Activated CD8-positive, alpha-beta memory T cell treated with anti-CD3 and anti-CD28 coated beads, Interleukin-2, amount 50 U/mL, for 1 hour (primary cell): ENCODE measurements at regions not wholly inside any gene's neighbourhood (a gene's known extent, or its start where the extent isn't known, plus 50 kb on each side); places are given as distances from the start of the nearest gene placed in this dataset.

Source experiments
- DNase-seq: peaks from one replicate; pipeline ENCODE4 v3.0.0-alpha.2; 2020; ENCODE audit errors: extremely low read depth

- no peak for DNase-seq
These were observed 192.4 kb upstream of the AGAP1 start for GRCh38 chr2:235301202-235302076.

GRCh38 chr2:235302263-235302662, 191.6 kb upstream of the AGAP1 start:
- no peak for DNase-seq

GRCh38 chr2:235303499-235304291, 190.1 kb upstream of the AGAP1 start:
- DNase-seq: no peak

- no peak for DNase-seq
These were observed 188.2 kb upstream of the AGAP1 start for GRCh38 chr2:235305678-235306077.

- DNase-seq: no peak
These were observed 182.8 kb upstream of the AGAP1 start for GRCh38 chr2:235311044-235311443.

GRCh38 chr2:235312571-235312970, 181.3 kb upstream of the AGAP1 start:
- no peak for DNase-seq

GRCh38 chr2:235314371-235314930, 179.4 kb upstream of the AGAP1 start:
- DNase-seq: no peak

GRCh38 chr2:235319095-235319494, 174.7 kb upstream of the AGAP1 start:
- DNase-seq: no peak

DNA sequence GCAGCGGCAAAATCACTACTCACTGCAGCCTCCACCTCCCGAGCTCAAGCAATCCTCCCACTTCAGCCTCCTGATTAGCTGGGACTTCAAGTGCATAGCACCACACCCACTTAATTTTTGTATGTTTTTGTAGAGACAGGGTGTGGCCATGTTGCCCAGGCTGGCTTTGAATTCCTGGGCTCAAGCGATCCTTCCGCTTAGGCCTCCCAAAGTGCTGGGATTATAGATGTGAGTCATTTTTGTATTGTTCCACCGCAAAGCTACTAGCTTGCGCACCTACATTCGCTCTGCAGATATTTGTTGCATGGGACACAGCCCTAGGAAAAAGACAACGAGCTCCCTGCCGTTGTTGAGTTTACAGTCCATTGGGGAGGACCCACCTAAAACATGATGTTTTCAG, 173.5 kb upstream of the AGAP1 start:
- DNase-seq: no peak

DNA sequence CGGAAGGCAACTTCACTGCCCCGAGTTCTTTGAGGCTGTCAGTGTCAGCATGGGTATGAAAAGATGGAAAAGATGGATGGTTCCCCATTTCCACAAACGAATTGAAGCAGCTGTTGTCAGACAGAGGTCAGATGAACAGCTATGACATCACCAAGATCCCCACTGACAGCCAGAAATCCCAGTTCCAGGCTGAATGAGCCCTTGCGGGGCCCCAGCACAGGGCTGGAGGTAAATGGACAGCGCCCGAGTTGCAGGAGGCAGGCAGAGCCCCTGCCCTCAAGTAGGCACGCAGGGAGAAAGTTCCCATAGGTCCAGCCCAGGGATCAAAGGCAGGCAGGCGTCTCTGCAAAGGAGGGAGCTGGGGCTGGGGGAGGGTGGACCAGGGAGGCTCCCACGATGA, 169.5 kb upstream of the AGAP1 start:
- DNase-seq: no peak

GRCh38 chr2:235325151-235325550, 168.7 kb upstream of the AGAP1 start:
- DNase-seq: no peak

DNA sequence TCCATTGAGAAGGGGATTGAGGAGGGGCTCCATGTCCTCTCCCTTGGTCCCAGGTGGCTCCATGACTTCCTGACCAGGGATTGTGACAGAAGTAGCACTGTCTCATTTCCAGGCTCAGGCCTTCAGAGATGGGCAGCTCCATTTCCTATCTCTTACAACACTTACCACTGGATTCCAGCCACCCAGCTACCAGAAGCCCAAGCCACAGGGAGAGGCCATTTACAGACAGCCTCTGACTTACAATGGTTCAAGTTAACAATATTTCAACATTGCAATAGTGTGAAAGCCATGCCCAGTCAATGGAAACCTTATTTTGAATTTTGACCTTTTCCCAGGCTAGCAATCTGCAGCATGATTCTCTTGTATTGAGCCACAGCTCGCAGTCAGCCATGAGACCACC, 164.9 kb upstream of the AGAP1 start:
- DNase-seq: no peak

DNA sequence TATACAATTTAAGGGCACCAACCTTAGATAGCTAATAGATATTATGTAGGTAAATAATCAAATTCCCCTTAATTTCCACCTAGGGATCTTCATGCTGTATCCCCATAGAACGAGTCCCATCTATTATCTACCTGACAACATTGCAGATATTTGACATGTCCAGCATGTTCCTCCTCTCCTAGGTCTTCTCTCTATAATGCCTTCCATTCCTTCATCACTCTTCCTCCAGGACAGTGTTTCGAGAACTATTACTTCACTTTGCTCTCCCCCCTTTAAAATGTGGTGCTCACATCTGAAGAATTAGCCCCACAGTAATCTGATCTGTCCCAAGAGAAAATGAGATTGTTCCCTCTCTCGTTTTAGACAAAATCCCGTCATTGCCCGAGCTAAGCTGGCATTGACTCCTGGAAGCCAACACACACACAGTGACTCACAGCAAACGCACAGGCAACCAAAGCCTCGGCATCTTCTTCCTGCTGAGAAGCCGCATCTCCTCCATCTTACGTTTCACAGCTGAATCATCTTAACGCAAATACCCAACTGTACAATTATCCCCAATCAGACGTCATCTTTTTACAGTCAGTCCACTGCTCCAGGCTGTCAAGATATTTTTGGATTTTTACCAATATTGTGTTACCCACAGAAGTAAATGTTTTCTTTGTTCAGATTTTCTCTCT, 162.9 kb upstream of the AGAP1 start:
- DNase-seq: no peak

GRCh38 chr2:235332240-235332890, 161.5 kb upstream of the AGAP1 start:
- DNase-seq: no peak

DNA sequence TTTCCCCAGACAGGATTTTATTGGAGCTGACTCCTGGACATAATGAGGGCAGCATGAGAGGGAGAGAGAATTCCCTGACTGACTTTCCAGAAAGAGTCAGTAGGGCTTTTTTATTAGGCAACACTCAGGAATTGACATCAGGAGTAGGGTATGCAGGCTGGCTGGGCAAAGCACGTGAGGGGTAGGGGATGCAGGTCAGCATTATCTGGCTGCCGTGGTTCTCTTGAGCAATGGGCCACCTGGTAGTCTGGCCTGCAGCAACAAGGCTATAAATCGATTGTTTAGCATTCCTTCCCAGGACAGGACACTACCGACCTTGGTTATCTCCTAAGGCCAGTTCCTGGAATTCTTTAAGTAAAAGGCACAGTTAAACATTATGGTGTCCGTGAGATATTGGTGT, 160.8 kb upstream of the AGAP1 start:
- DNase-seq: no peak

- DNase-seq: no peak
These were observed 159.7 kb upstream of the AGAP1 start for GRCh38 chr2:235334179-235334578.

GRCh38 chr2:235343156-235343774, 150.6 kb upstream of the AGAP1 start:
- no peak for DNase-seq

DNA sequence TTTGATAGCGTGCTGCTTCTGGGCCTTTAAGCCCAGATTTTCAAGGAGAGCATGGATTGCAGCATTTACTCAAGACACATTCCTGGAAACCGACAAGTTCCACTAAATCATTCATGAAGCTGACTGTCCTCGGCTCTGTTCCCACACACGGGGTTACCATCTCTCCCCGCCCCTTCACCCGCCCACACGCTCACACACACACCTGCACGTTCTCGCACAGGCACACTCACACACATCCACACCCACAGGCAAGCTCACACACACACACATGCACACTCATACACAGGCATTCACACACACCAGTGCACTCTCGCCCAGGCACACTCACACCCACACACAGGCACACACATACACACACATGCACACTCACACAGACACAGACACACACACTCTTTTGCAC, 150.0 kb upstream of the AGAP1 start:
- no peak for DNase-seq

- DNase-seq: no peak
These were observed 148.1 kb upstream of the AGAP1 start for GRCh38 chr2:235345745-235346144.

DNA sequence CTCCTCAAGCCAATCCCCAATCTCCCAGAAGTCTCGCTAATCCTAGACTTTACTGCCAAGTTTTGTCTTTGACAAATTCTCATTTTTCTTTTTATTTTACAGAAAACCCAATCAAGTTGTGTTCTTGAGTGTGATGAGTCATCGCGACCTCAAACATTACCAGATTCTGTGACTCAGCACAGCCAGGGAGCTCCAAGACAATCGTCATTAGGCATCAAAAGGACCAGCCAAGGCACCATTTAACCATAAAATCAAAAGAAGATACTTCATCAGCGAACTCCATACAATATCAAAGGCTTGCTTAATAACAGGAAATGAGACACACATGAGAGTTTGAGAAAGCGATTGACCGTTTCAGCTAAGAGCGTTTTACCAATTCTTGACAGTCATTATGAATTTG, 146.2 kb upstream of the AGAP1 start:
- DNase-seq: no peak

DNA sequence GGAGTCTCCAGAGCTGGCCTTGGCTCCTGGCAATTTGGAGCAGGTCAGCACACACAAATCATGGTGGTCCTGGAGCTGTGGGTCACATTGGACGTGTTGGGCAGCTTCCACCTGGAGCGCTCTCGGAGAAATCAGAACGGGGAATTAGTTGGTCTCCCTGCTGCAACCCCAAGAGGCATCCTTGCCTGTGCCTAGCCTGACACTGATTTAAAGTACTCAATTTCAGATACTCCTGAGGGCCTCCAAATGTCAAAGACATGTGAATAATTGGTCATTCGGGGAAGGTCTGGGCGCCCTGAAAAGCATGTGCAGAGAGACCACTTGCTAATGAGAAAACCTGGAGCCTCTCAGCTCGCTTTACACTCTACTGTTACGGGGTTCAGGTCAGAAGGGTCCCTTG, 145.5 kb upstream of the AGAP1 start:
- DNase-seq: no peak
